Left hindlimb (tissue), 1 donor: ENCODE measurements at regions not wholly inside any gene's neighbourhood (a gene's known extent, or its start where the extent isn't known, plus 50 kb on each side); places are given as distances from the start of the nearest gene placed in this dataset.

Experiments used
- DNase-seq: peaks from one replicate; pipeline ENCODE4 v3.0.0-alpha.2; 2018

DNA sequence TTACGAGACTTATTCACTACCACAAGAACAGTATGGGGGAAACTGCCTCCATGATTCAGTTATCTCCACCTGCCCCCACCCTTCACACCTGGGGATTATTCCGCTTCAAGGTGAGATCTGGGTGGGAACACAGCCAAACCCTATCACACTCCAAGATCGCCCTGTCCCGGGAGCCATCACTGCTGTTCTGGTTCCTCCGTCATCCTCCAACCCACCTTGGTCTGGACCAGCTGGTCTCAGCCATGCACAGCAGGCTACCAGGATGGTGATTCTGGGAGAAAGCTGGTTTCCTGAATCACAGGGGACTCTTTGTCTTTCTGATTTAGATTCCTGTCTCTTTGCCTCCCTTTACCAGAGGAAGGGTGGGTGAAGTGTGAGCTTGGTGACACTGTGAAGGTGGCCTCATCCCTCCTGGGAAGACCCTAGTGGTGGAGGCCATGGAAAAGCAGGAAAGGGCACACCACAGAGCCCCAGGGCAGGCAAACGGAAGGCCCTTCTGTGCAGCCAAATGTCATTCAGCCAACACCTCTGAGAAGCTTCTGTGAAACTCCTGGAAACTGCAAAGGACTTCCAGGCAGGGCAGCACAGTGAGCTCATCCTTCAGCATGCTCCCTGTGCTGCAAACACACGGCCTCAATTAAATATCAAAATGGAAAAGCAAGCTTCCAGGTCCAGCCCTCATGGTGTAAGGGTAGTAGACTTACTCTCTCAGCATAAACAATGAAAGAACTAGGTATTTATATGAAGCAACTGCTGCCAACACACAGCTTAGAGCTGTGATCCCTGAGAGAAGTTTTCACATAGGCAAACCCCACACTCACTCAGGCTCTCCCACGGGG lies 169.8 kb downstream of the ANKRD60 start:
- no peak for DNase-seq

DNA sequence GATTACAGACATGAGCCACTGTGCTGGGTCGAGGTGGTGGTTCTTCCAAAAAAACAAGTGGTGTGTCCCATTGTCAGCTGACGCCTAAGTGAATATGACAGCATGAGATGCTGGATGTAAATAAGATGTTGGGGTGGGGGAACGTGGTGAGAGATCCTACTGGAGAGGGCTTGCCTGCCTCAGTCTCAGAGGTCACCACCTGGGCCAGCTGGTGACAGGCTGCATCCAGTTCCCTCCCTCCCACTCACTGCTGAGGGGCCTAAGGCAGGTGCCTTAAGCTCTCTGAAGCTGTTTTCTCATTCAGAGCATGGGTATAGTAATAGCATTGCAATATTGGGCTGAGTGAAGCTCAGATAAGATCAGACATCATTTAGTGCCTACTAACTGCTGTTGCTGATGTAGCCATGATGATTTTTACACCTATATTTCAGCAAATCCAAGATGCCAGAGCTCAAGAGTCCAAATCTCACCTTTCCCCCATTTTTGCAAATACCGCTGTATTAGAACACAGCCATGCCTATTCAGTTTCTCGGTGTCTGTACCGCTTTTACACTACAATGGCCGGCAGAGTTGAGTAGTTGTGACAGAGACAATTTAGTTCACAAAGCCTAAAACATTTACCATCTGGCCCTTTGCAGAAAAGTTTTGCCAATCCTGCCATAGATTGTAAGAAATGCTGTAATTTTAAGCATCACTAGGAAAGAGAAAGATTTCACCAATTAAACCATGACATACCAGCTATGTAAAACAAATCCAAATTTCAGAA lies 171.3 kb downstream of the ANKRD60 start:
- no peak for DNase-seq

DNA sequence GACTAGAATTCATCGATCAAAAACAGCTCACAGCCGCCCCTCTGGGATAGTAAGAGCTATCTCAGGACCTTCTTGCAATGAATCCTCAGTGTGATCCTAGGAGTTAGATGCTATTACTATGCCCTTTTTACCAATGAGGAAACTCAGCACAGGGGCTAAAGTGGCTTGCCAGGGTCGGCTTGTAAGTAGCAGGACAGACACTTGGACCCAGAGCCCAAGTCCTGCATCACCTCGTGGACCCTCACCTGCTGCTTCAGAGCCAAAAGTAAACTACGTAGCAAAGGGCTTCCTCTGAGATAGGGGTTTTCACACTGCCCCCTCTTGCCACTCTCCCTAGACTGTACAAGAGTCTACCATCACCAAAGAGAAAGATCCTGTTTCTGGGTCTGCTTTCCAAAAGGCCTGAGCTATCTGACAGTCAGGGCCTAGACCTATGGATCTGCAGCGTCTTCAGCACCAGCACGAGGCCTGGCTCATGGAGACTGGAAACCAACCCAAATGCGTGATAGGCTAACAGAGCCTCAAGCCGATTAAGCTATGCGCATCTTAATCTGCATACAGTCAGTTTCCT lies 172.3 kb downstream of the ANKRD60 start:
- no peak for DNase-seq

DNA sequence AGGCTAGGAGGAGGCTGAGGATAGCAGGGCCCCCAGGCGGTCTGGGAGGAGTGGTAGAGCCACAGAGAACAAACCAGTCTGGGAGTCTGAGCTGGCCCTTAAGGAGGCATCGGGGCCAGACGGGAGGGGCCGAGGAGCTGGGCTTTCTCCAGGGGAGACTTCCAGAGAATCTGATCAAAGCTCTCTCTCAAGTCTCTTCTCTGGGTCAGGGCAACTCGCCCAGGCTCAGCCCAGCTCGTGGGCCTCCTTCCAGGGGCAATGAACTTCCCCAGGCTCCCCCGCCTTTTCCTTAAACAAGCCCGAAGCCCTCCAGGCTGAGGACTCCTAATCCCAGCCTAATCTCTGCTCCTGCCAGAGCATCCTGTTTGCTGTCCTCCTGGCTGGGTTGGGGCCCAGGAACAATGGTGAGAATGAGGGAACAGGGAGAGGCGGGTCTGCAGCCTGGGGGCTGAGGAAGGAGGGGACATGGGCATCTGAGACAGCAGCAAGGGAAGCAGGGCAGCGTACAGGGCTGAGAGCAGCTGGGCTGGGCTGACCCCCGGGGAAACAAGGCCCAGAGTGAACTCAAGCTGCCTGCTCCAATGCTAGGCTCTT lies 173.6 kb downstream of the ANKRD60 start:
- DNase-seq: peak; percentile 87

GRCh38 chr20:58054082-58054779 lies 174.2 kb downstream of the ANKRD60 start:
- no peak for DNase-seq

- DNase-seq: no peak
These were observed 174.9 kb downstream of the ANKRD60 start for GRCh38 chr20:58053391-58054055.

- no peak for DNase-seq
These were observed 177.1 kb downstream of the ANKRD60 start for GRCh38 chr20:58051367-58051766.

DNA sequence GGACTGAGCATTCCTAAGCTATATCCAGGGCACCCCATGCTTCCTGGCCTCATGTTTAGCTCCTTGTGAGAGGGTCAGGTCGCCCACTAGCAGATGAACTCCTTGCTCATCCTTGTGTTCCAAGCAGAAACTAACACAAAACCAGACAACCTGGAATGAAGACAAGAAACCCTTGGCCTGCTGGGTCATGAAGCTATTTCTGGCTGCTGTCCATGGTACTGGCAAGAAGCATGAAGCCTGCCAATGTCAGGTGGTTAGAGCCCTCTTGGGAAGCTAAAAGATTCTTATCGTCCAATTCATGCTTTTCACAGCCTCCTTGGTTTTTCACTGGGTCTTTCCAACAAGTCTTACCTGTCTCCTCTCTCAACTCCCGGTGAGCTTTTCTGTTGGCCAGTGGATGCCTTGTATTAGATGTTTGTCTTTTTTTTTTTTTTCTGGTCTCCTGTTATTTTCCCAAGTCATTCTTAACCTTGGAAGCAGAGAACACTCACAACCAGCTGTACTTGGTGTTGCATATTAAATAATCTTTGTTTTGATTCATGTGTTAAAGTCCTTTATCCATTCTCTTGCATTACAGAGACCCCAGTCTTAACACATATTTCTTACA lies 180.3 kb downstream of the ANKRD60 start:
- DNase-seq: no peak

GRCh38 chr20:58046311-58046710 lies 182.1 kb downstream of the ANKRD60 start:
- no peak for DNase-seq

GRCh38 chr20:58045579-58045978 lies 182.9 kb downstream of the ANKRD60 start:
- DNase-seq: no peak

DNA sequence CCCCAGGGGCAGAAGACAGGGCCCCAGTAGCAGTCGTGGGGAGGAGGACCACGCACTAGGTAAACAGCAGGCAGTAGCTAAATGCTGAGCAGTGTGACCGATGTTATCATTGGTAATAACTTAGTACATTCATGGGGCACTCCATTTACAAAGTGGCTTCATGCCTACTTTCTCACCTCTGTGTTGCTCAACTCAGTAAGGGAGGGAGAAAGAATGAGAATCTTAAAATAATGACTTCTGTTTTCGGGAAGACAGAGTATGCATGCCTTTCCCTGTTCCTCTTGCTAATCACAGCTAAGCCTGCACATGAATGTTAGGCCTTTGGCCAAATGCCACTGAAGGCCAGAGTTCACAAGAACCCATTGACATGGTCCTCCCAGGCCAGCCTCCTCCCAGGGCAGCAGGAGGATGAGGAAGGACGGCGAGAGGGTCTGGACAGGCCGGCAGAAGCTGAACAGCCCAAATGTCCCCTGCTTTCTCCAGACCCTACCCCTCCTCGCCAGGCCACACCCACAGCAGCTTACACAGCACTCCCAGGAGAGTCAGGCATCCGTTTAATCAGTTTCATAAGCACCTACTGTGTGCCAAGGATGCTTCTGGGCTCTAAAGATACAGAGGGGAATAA lies 183.4 kb downstream of the ANKRD60 start:
- no peak for DNase-seq

GRCh38 chr20:58044286-58044685 lies 184.2 kb downstream of the ANKRD60 start:
- DNase-seq: no peak

DNA sequence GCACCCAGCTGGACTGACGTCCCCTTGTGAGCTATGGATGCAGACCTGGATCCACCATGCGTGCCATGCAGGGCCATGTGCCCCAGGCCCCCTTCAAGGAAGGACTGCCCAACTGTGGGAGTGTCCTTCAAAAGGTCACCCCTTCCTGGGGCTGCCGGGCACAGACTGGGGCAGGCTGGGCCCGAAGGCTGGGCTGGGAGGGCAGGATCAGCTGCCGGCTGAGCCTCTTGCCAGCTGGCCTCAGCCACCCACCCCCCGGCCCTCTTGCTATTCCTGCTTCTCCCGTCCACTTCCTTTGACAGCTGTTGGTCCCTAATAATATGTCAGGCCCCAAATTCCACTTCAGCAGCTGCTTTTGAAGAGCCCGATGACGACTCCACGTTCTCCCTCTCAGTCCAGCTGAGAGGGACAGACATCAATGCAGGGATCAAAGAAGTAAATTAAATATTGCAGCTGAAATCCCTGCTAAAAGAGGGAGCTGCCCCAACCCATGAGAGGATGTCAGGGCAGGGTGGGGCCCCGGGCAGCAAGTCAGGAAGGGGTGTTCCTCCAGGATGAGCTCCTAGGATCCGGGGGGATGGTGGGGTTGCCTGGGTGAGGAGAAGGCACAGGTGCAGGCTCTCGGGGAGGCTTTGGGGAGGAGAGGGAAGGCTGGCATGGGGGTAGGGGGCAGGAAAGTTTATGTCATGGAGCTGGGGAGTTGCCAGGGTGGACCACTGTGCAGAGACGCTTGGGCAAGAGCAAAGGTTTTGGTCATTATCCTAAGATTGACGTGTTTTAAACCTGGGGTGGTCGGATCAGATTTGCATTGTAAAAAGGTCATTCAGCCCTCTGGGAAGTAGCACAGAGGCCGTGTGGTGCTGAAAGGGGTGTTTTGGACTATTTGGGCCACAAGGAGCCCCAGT lies 185.0 kb downstream of the ANKRD60 start:
- no peak for DNase-seq

DNA sequence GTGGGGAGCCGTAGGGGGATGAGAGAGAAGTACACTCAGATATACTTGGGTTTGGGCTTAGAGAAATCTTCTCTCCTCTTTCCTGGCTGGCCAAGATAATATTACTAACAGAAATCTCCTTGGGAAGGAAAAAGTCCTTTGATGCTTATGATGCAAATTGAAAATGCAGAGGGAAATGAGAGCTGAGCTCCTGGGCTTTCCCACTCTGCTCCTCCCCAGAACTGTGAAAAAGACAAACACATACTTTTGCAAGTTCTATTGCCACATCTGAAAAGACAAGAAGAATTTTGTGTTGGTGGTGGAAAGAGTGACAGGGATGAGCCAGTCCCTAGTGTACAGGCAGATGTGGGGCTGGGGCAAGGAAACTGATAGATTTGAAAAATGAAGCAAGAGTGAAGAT lies 185.9 kb downstream of the ANKRD60 start:
- no peak for DNase-seq

- DNase-seq: no peak
These were observed 187.8 kb downstream of the ANKRD60 start for GRCh38 chr20:58040447-58041290.

DNA sequence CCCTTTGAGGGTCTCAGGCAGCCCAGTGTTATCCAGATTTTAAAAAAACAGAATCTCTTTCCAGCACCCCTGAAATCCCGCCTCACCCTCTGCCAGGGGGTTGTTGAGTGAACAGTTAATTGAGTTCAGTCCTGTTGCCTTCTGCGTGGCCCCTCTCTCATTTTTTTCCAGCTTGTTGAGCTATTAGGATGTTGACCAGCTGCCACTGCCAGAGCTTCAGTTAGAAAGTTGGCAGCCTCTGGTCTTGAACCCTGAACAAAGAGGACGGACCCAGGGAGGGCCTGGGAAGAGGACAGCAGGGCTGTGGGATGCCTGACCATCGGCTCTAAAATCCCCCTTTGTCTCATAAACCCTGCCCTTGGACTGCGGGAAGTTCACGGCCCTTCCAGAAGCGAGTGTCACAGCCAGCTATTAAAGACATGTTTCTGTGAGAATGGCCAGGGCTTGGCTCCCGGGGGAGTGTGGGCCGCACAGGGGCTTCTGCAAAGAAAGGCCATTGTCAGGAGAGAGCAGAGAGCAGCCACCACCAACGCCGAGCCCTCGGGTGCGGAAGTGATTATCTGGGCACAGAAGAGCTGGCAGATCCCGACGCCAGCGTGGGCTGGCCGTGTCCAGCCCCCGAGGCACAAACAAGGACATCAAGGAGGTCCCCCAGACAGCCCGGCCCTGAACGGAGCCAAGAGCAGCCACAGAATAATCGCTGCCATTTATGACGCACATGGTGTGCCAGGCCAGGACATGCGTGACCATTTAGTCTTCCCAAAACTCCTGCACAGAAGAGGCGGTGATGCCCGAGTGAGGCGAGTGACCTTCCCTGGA lies 189.0 kb downstream of the ANKRD60 start:
- no peak for DNase-seq

- no peak for DNase-seq
These were observed 190.3 kb downstream of the ANKRD60 start for GRCh38 chr20:58038123-58038654.

DNA sequence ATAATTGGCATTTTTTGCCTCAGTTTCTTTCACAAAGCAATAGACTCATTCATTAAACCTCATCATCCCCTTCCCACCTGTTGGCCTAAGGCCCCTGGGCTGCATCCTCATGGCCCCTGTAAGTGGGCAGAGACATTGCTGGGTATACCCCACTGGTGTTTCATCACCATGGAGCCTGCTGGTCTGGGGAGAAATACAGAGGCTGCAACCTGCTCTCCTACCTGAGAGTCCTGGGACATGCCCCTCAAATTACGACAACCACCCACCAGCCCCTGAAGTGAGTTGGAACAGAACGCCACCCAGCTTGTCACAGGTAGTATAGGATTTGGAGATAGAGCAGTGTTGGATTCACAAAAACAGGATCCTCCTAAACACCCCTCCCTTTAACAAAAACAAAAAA lies 190.8 kb downstream of the ANKRD60 start:
- DNase-seq: no peak
